Choroid plexus epithelial cell (primary cell): ENCODE measurements at regions not wholly inside any gene's neighbourhood (a gene's known extent, or its start where the extent isn't known, plus 50 kb on each side); places are given as distances from the start of the nearest gene placed in this dataset.
"Not testable (repeated sequence)": the region's sequence is repeated elsewhere in the genome, so short reads cannot be mapped to it uniquely, and the experiment has no call there.

Experiments used
- DNase-seq: peaks from one replicate; pipeline ENCODE4 v3.0.0-alpha.2; 2010; ENCODE audit warnings: low read depth
- H3K4me3 ChIP-seq: 2 replicates; pipeline ENCODE4 v1.5.1; 2011; ENCODE audit warnings: low read depth, mild to moderate bottlenecking, control low read depth, low read length, moderate library complexity
- CTCF ChIP-seq: conservative IDR thresholded peaks from 2 replicates; pipeline ENCODE4 v1.5.1; 2011; ENCODE audit warnings: low read depth, mild to moderate bottlenecking, control low read depth, inconsistent platforms, low read length, moderate library complexity

- H3K4me3 ChIP-seq = no peak overlapping the region
- no peak for DNase-seq
- no peak for TF ChIP-seq CTCF
Measured at GRCh38 chr1:10877894-10878293, 81.4 kb upstream of the CASZ1 start.

GRCh38 chr1:10878469-10878868 is 82.0 kb upstream of the CASZ1 start:
- no peak for DNase-seq
- no peak for TF ChIP-seq CTCF
- no peak overlapping the region for H3K4me3 ChIP-seq

- no peak for TF ChIP-seq CTCF
- H3K4me3 ChIP-seq = no peak overlapping the region
- no peak for DNase-seq
Measured at GRCh38 chr1:10880063-10880462, 83.6 kb upstream of the CASZ1 start.

- TF ChIP-seq CTCF = no peak
- H3K4me3 ChIP-seq = no peak overlapping the region
- DNase-seq = no peak
Measured at GRCh38 chr1:10881046-10881445, 84.6 kb upstream of the CASZ1 start.

GRCh38 chr1:10882069-10882468 is 85.6 kb upstream of the CASZ1 start:
- no peak for TF ChIP-seq CTCF
- DNase-seq = no peak

GRCh38 chr1:10887032-10887431 is 90.6 kb upstream of the CASZ1 start:
- not testable (repeated sequence) for H3K4me3 ChIP-seq, DNase-seq

More at GRCh38 chr1:10882069-10882468, 85.6 kb upstream of the CASZ1 start:
- H3K4me3 ChIP-seq = no peak overlapping the region

- TF ChIP-seq CTCF = peak; percentile 20
- H3K4me3 ChIP-seq = no peak overlapping the region
- DNase-seq = no peak
Measured at GRCh38 chr1:10888291-10888690, 91.8 kb upstream of the CASZ1 start.
